HEK293T (cell line): ENCODE measurements at regions not wholly inside any gene's neighbourhood (a gene's known extent, or its start where the extent isn't known, plus 50 kb on each side); places are given as distances from the start of the nearest gene placed in this dataset.
"Not testable (repeated sequence)": the region's sequence is repeated elsewhere in the genome, so short reads cannot be mapped to it uniquely, and the experiment has no call there.

Experiments
- BHLHE40 ChIP-seq: fragments of 450-650 bp; IDR thresholded peaks from 2 replicates; pipeline ENCODE4 v1.6.1; 2016; ENCODE audit warnings: mild to moderate bottlenecking, moderate library complexity, borderline replicate concordance
- CTBP1 ChIP-seq: fragments of 450-650 bp; IDR thresholded peaks from 2 replicates; pipeline ENCODE4 v1.6.1; 2016; ENCODE audit warnings: borderline replicate concordance
- ELF4 ChIP-seq: fragments of 450-650 bp; IDR thresholded peaks from 2 replicates; pipeline ENCODE4 v1.6.1; 2017; ENCODE audit warnings: antibody characterized with exemption
- FOXA1 ChIP-seq: fragments of 450-650 bp; IDR thresholded peaks from 2 replicates; pipeline ENCODE4 v1.6.1; 2016; ENCODE audit warnings: mild to moderate bottlenecking
- FOXK2 ChIP-seq: fragments of 450-650 bp; IDR thresholded peaks from 2 replicates; pipeline ENCODE4 v1.6.1; 2016; ENCODE audit warnings: mild to moderate bottlenecking
- FOXM1 ChIP-seq: fragments of 450-650 bp; IDR thresholded peaks from 2 replicates; pipeline ENCODE4 v1.6.1; 2017; ENCODE audit warnings: mild to moderate bottlenecking, borderline replicate concordance
- HDGF ChIP-seq: fragments of 450-650 bp; IDR thresholded peaks from 2 replicates; pipeline ENCODE4 v1.6.1; 2017; ENCODE audit warnings: antibody characterized with exemption, borderline replicate concordance
- LEF1 ChIP-seq: fragments of 450-650 bp; IDR thresholded peaks from 2 replicates; pipeline ENCODE4 v1.6.1; 2017; ENCODE audit warnings: mild to moderate bottlenecking, borderline replicate concordance
- NFRKB ChIP-seq: fragments of 450-650 bp; IDR thresholded peaks from 2 replicates; pipeline ENCODE4 v1.6.1; 2016; ENCODE audit warnings: mild to moderate bottlenecking, moderate library complexity
- SUZ12 ChIP-seq: fragments of 450-650 bp; IDR thresholded peaks from 2 replicates; pipeline ENCODE4 v1.6.1; 2016; ENCODE audit warnings: mild to moderate bottlenecking
- ZNF384 ChIP-seq: fragments of 450-650 bp; IDR thresholded peaks from 2 replicates; pipeline ENCODE4 v1.6.1; 2016
- TF ChIP-seq, protein P1 (sequence below): fragments of 450-650 bp; IDR thresholded peaks from 2 replicates; pipeline ENCODE4 v1.6.1; 2016

DNA sequence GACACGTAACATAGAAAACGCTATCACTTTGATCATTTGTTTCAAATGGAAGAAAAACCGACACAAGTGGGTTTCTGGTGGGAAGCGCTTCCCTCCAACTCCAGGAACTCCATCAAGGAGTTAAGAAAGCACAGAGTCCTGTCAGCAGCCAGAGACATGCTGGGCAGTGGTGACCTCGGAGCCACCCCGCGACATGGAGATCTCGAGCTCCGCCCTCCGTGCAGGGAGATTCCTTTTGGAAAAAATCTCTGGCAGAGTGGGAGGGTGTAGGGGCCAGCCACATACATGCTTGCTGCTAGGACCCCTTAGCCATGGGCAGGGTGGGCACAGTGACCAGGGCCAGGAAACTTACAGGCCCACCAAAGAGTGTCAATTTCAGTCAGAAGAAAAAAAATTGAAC, 138.9 kb downstream of the GPCPD1 start:
- not testable (repeated sequence) for TF ChIP-seq BHLHE40, FOXK2, CTBP1, ELF4, FOXA1, SUZ12, LEF1, ZNF384, HDGF, FOXM1, NFRKB
- TF ChIP-seq, protein P1, sequence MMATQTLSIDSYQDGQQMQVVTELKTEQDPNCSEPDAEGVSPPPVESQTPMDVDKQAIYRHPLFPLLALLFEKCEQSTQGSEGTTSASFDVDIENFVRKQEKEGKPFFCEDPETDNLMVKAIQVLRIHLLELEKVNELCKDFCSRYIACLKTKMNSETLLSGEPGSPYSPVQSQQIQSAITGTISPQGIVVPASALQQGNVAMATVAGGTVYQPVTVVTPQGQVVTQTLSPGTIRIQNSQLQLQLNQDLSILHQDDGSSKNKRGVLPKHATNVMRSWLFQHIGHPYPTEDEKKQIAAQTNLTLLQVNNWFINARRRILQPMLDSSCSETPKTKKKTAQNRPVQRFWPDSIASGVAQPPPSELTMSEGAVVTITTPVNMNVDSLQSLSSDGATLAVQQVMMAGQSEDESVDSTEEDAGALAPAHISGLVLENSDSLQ = not testable (repeated sequence)
